ENCODE measurements at regions not wholly inside any gene's neighbourhood (a gene's known extent, or its start where the extent isn't known, plus 50 kb on each side); places are given as distances from the start of the nearest gene placed in this dataset.
"Not testable (repeated sequence)": the region's sequence is repeated elsewhere in the genome, so short reads cannot be mapped to it uniquely, and the experiment has no call there.

DNA sequence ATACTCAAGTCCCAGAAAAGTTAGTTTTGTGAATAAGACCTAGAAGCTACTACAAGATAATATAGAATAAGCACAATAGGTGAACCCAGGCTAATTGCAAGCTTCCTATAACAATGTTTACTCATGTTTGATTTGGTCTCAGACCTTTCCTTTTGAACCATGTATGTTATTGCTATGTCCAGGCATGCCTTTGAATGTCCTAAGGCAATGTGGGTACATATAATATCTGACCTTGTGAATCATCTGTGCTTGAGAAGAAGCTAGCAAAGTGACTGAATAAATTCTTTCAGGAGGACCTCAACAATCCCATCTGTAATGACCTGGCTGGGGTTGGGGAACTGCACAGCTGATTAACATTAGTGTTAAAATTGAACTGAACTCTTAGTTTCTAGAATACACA, 1285.9 kb upstream of the CELF4 start:
- no peak for DNase-seq (ENCODE audit: low read depth in 3 of 3, low spot score in 1 of 3)

DNA sequence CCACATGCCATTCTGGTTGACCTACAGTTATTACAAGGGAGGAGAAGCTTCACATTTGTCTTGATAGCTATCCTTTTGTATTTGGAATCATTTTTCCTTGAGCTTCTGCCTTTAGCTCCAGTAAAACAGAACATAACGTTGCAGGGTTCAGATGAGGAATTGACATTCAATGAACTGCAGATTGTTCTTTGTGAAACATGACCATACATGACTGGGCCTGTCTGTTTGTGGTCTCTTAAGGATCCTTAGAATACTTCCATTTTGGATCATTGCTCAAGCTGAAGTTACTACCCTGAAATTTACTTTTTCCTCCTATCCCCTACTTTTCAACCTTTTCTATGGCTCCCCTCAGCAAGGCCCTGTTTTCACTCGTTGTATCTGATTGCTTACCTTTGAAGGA, 1281.7 kb upstream of the CELF4 start:
- DNase-seq (ENCODE audit: low read depth in 3 of 3, low spot score in 1 of 3): no peak

GRCh38 chr18:38843291-38843690, 1277.7 kb upstream of the CELF4 start:
- DNase-seq (ENCODE audit: low read depth in 3 of 3, low spot score in 1 of 3): no peak

DNA sequence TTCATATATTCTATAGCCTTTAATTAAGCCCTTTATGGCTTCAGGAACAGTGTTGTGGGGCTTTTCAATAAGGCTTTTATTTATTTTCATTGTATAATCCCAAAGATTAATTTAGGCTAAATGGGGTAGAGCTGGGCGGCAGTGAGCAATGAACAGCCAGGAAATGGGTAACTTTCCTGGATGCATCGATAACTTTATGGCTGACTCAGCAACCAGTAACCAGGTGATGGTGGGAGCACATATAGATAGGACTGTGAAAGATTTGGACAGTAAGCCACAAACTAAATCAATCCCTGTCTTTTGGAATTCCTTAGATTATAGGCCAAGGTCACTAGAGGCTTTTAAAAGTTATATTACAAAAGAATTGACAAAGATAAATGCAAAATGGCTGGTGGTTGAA, 1260.6 kb upstream of the CELF4 start:
- DNase-seq (ENCODE audit: low read depth in 3 of 3, low spot score in 1 of 3): no peak

DNA sequence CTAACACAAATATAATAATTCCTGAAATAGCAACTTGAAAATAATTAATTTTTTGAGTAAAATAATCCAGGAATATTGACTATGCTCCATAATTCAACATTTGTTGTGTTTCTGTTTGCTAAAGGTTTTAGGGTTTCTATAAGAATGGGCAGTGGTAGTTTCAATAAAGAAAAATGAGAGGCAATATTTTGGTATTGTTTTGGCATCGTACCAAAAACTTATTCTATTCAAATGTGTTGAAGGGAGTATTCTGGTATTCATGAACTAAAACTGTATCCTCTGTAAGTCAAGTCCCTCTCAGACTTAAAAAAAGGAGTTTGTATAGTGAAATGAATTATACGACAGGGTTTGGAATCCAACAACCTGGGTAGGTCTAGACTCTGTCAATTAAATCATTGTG, 1245.6 kb upstream of the CELF4 start:
- DNase-seq (ENCODE audit: low read depth in 3 of 3, low spot score in 1 of 3): no peak

DNA sequence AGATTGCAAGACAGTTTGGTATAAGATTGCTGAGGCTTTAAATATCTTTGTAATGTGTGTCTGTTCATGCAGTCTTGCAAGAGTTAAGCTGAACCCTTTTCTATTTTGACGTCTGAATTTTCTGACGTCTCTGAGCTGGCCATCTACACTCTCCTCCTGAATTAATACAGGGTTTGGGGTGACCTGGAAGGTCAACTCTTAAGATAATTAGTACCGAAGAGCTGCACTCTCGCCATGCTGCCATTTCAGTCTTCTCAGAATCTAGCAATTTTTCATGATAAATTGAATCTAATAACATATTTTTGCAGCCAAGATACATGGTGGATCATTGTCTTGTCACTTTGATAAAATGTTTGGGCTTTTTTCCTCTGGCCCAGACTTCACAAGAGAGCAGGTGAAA, 1245.2 kb upstream of the CELF4 start:
- DNase-seq (ENCODE audit: low read depth in 3 of 3, low spot score in 1 of 3): no peak

GRCh38 chr18:38807915-38808314, 1242.3 kb upstream of the CELF4 start:
- no peak for DNase-seq (ENCODE audit: low read depth in 3 of 3, low spot score in 1 of 3)

- no peak for DNase-seq (ENCODE audit: low read depth in 3 of 3, low spot score in 1 of 3)
Observed at GRCh38 chr18:38805256-38805655, 1239.7 kb upstream of the CELF4 start.

DNA sequence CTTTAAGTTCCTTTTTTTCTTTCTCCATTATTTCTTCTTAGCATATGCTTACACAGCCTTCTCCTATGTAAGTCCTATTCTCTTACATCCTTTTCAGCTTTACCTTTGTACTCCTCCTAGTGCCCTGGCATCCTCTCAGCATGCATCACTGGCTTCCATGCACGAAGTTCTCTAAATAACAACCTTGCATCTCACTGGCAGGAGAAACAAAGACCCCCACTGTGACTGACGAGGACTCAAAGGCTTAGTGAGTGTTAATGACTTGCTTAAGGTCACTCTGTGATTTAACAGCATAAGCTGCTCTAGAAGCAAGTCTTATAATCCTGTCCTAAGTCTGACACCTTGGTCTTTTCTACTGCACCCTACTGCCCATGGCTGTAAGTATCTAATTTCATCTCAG, 1236.0 kb upstream of the CELF4 start:
- no peak for DNase-seq (ENCODE audit: low read depth in 3 of 3, low spot score in 1 of 3)

GRCh38 chr18:38796762-38797161, 1231.2 kb upstream of the CELF4 start:
- no peak for DNase-seq (ENCODE audit: low read depth in 3 of 3, low spot score in 1 of 3)

DNA sequence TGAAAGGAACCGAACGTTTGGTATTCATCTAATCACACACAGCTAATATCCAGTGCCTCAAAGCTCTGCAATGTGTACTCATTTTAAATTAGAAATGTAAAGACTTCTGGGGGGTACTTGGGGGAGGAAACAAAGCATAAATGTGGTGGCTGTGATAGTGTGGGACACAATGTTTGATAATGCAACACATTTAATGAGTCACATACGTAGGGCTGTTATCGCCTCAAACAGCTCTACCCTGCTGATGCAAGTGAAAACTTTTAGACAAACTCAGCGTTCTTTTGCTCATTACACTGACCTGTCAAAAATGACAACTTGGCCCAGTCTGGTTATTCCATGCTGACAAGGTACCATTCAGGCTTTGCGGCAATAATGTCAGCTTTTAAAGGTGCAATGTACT, 1227.1 kb upstream of the CELF4 start:
- DNase-seq (ENCODE audit: low read depth in 3 of 3, low spot score in 1 of 3): no peak

DNA sequence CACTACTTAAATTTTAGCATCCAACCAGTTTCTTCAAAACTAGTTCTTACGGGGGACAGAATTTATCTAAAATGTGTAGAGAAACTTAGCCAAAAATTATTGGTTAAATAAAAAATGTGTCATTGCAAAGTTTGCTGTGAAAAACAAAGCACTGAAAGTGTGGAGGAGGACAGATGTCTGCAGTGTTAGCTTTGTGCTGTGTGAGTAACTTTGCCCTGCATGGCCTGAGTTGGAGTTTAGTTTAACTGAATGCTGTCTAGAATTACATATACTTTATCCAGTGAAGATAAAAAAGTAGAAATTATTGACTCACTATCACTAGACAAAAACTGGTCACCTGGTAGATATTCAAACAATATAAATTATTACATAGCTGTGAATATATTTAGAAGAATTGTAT, 1225.2 kb upstream of the CELF4 start:
- no peak for DNase-seq (ENCODE audit: low read depth in 3 of 3, low spot score in 1 of 3)

DNA sequence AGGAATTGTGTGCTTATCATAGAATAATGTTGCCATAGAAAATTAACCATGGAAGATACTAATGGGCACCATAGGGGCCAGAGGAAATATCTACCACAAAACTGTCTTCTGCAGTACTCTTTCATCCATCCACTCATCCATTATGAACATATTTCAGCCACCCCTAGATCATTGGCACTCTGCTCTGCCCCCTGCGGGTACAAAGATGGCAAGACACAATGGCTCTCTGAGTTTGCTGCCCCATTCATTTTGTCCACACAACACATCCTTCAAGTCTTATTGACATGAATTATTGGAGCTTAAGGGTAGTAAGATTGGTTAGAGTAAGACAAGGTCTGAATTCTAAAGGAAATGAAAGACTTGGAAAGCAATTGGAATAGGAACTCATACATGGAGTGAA, 1224.7 kb upstream of the CELF4 start:
- DNase-seq (ENCODE audit: low read depth in 3 of 3, low spot score in 1 of 3): no peak

DNA sequence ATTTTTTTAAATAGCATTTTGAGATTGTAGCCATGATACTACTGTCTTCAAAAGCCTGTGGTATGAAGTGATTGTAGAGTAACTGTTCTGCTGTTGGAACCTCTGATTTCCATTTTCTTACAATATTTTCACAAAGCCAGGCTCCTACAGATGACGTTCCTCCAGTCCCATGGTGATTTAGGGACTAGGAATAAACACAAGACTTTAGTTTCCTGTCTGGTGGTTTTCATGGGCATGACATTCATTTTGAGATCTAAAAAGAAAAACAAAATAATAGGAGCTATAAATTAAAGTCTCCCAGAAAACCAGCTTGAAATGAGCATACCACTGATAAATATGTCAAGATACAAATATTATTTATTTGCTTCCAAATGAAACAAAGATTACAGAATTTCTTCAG, 1223.5 kb upstream of the CELF4 start:
- no peak for DNase-seq (ENCODE audit: low read depth in 3 of 3, low spot score in 1 of 3)

DNA sequence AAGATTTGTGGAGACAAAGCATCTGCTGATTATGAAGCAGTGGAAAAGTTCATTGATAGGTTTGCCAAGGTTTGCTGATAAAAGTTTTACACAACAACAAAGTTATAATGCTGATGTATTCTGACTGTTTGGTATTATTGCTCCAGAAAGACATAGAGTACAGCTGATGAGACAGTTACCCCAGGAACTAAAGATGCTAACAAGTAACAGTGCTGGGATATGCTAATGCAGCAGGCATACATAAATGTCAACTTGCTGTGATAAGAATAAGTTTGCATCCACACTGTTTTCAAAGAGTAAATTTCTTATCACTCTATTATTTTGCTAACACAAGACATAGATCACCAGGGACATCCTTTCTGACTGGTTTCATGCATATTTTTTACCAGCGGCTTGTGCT, 1221.3 kb upstream of the CELF4 start:
- DNase-seq (ENCODE audit: low read depth in 3 of 3, low spot score in 1 of 3): no peak

GRCh38 chr18:38771620-38772019, 1206.0 kb upstream of the CELF4 start:
- DNase-seq (ENCODE audit: low read depth in 3 of 3, low spot score in 1 of 3): not testable (repeated sequence)

- DNase-seq (ENCODE audit: low read depth in 3 of 3, low spot score in 1 of 3): no peak
Observed at GRCh38 chr18:38768504-38768903, 1202.9 kb upstream of the CELF4 start.

DNA sequence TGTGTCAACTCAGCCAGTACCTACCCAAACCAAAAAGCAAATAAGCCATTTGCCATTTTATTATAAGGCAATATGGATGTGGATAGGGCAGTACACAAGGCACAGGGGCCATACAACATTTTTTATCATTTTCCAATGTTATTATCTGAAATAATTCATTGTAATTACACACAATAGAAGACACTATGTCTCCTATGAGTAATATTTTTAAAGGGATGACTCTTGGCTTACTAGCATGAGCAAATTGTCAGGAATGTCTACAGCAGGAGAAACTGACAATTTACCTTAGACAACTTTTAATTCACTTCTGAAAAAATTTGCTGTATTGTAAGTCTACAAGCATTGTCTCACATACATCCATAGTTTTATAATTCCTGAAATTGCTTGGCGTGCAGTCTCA, 1193.9 kb upstream of the CELF4 start:
- no peak for DNase-seq (ENCODE audit: low read depth in 3 of 3, low spot score in 1 of 3)

- no peak for DNase-seq (ENCODE audit: low read depth in 3 of 3, low spot score in 1 of 3)
Observed at GRCh38 chr18:38756436-38756835, 1190.8 kb upstream of the CELF4 start.

- DNase-seq (ENCODE audit: low read depth in 3 of 3, low spot score in 1 of 3): no peak
Observed at GRCh38 chr18:38752430-38752829, 1186.8 kb upstream of the CELF4 start.

GRCh38 chr18:38751898-38752297, 1186.3 kb upstream of the CELF4 start:
- no peak for DNase-seq (ENCODE audit: low read depth in 3 of 3, low spot score in 1 of 3)

DNA sequence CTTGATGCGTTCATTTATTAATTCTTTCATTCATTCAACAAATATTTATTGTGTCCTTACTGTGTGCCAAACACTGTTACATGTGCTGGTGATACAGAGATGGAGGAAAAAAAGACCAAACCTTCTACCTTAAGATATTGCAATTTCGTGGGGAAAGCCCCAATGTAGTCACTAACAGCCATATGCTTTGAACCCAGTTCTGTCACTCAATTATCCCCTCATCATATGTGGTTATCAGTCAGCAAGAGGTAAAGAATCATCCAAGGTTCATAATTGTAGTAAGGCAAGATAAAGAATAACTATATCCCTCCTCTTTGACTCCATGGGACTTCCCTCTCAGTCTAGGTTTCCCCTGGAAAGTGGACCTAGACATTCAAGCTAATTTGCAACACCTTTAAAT, 1185.6 kb upstream of the CELF4 start:
- no peak for DNase-seq (ENCODE audit: low read depth in 3 of 3, low spot score in 1 of 3)

- no peak for DNase-seq (ENCODE audit: low read depth in 3 of 3, low spot score in 1 of 3)
Observed at GRCh38 chr18:38750751-38751150, 1185.2 kb upstream of the CELF4 start.

- no peak for DNase-seq (ENCODE audit: low read depth in 3 of 3, low spot score in 1 of 3)
Observed at GRCh38 chr18:38747153-38747552, 1181.6 kb upstream of the CELF4 start.
